IMR-90 (cell line): ENCODE measurements at regions not wholly inside any gene's neighbourhood (a gene's known extent, or its start where the extent isn't known, plus 50 kb on each side); places are given as distances from the start of the nearest gene placed in this dataset.

Experiments
- ATAC-seq: fragments of 200-7000 bp; cut with Tn5 transposase; 2 replicates; pipeline ENCODE4 v1.9.1; 2020; ENCODE audit warnings: low read depth, mild to moderate bottlenecking, moderate library complexity
- BruUV-seq: library from RNA; stranded (reverse); fragments of 400-500 nt; replicated peaks from 2 replicates; lab custom pipeline; 2021; lab: Mats Ljungman, UMichigan
- CTCF ChIA-PET: fragments of 300-600 bp; formaldehyde crosslinking; extraction: SDS; loops from one replicate; lab custom pipeline; 2021; ENCODE audit warnings: antibody characterized with exemption; lab: Yijun Ruan, JAX
- POLR2A ChIA-PET: fragments of 300-600 bp; sonication (Branson Sonifier 250); formaldehyde crosslinking; loops from one replicate; lab custom pipeline; 2022; ENCODE audit warnings: antibody characterized with exemption; ENCODE audit not compliant: unreplicated experiment; lab: Charles Lee
- DNase-seq: peaks from one replicate; pipeline ENCODE4 v3.0.0; 2013
- H2AFZ ChIP-seq: replicated peaks from 2 replicates; pipeline ENCODE3; 2013; ENCODE audit warnings: low read length, mild to moderate bottlenecking; ENCODE audit not compliant: poor library complexity
- H2AK5ac ChIP-seq: 2 replicates; pipeline ENCODE4 v1.6.1; 2013; ENCODE audit warnings: low read depth, low read length, inconsistent platforms
- H2AK9ac ChIP-seq: replicated peaks from 2 replicates; pipeline ENCODE3; 2013; ENCODE audit warnings: mild to moderate bottlenecking, low read depth, low read length, moderate library complexity; ENCODE audit not compliant: poor library complexity
- H2BK120ac ChIP-seq: 2 replicates; pipeline ENCODE4 v1.6.1; 2013; ENCODE audit warnings: low read depth, low read length, inconsistent platforms
- H2BK15ac ChIP-seq: 3 replicates; pipeline ENCODE4 v1.6.1; 2013; ENCODE audit warnings: low read depth, low read length, inconsistent platforms
- H2BK20ac ChIP-seq: 2 replicates; pipeline ENCODE4 v1.6.1; 2013; ENCODE audit warnings: low read depth, mild to moderate bottlenecking, inconsistent platforms, low read length, moderate library complexity
- H2BK5ac ChIP-seq: 2 replicates; pipeline ENCODE4 v1.6.1; 2013; ENCODE audit warnings: mild to moderate bottlenecking, low read depth, low read length, inconsistent platforms; ENCODE audit not compliant: poor library complexity, severe bottlenecking
- H3K14ac ChIP-seq: replicated peaks from 2 replicates; pipeline ENCODE4 v1.6.1; 2013; ENCODE audit warnings: low read depth, low read length, inconsistent platforms
- H3K18ac ChIP-seq: 2 replicates; pipeline ENCODE4 v1.6.1; 2013; ENCODE audit warnings: low read depth, low read length, control low read depth
- H3K23ac ChIP-seq: 2 replicates; pipeline ENCODE4 v1.6.1; 2013; ENCODE audit warnings: low read depth, low read length, inconsistent platforms
- H3K27ac ChIP-seq: 2 replicates; pipeline ENCODE4 v1.5.1; 2013; ENCODE audit warnings: mild to moderate bottlenecking, control low read depth, low read length; ENCODE audit not compliant: insufficient read depth
- H3K27me3 ChIP-seq: 2 replicates; pipeline ENCODE4 v1.6.1; 2013; ENCODE audit warnings: low read length; ENCODE audit not compliant: control insufficient read depth, insufficient read depth
- H3K36me3 ChIP-seq: 2 replicates; pipeline ENCODE4 v1.6.1; 2013; ENCODE audit warnings: low read length, mixed read lengths; ENCODE audit not compliant: control insufficient read depth, insufficient read depth
- H3K4ac ChIP-seq: 2 replicates; pipeline ENCODE4 v1.6.1; 2013; ENCODE audit warnings: low read depth, low read length, inconsistent platforms
- H3K4me1 ChIP-seq: 2 replicates; pipeline ENCODE4 v1.6.1; 2013; ENCODE audit warnings: low read length, mixed read lengths; ENCODE audit not compliant: control insufficient read depth, insufficient read depth
- H3K4me2 ChIP-seq: 2 replicates; pipeline ENCODE4 v1.6.1; 2013; ENCODE audit warnings: low read depth, mild to moderate bottlenecking, control low read depth, low read length, moderate library complexity
- H3K4me3 ChIP-seq: 2 replicates; pipeline ENCODE4 v1.5.1; 2013; ENCODE audit warnings: low read depth, mild to moderate bottlenecking, control low read depth, low read length, moderate library complexity; ENCODE audit not compliant: insufficient read depth
- H3K56ac ChIP-seq: 2 replicates; pipeline ENCODE4 v1.6.1; 2013; ENCODE audit warnings: low read length, inconsistent platforms; ENCODE audit not compliant: insufficient read depth; ENCODE audit errors: extremely low read depth
- H3K79me1 ChIP-seq, 2 experiments: 2 replicates each; pipeline ENCODE4 v1.6.1; 2013; ENCODE audit warnings: low read length in 2 of 2, inconsistent platforms in 1 of 2, low read depth in 1 of 2
- H3K9ac ChIP-seq: 2 replicates; pipeline ENCODE4 v1.6.1; 2013; ENCODE audit warnings: low read depth, low read length, control low read depth
- H3K9me1 ChIP-seq: 2 replicates; pipeline ENCODE4 v1.6.1; 2013; ENCODE audit warnings: low read length, inconsistent platforms; ENCODE audit not compliant: insufficient read depth
- H3K9me3 ChIP-seq: 2 replicates; pipeline ENCODE4 v1.6.1; 2013; ENCODE audit warnings: low read length; ENCODE audit not compliant: control insufficient read depth, insufficient read depth
- H4K20me1 ChIP-seq: 2 replicates; pipeline ENCODE4 v1.6.1; 2013; ENCODE audit warnings: low read length, inconsistent platforms; ENCODE audit not compliant: insufficient read depth
- H4K5ac ChIP-seq: 2 replicates; pipeline ENCODE4 v1.6.1; 2013; ENCODE audit warnings: mild to moderate bottlenecking, low read depth, low read length, control low read depth
- H4K8ac ChIP-seq, 2 experiments: 2 replicates each; pipeline ENCODE4 v1.6.1; 2013; ENCODE audit warnings: low read depth in 2 of 2, low read length in 2 of 2, control low read depth in 1 of 2, inconsistent platforms in 1 of 2
- H4K91ac ChIP-seq: 2 replicates; pipeline ENCODE4 v1.6.1; 2013; ENCODE audit warnings: low read depth, low read length, inconsistent platforms; ENCODE audit not compliant: insufficient read depth
- POLR2A ChIP-seq: IDR thresholded peaks from 2 replicates; pipeline ENCODE4 v1.6.1; 2012; ENCODE audit warnings: mild to moderate bottlenecking, low read depth, low read length
- RAD21 ChIP-seq: IDR thresholded peaks from 2 replicates; pipeline ENCODE4 v1.6.1; 2012; ENCODE audit warnings: low read length, improper control_type of control experiment
- SMC3 ChIP-seq: fragments of 150-350 bp; IDR thresholded peaks from 2 replicates; pipeline ENCODE4 v1.6.1; 2016; ENCODE audit warnings: low read depth, mild to moderate bottlenecking, antibody characterized with exemption, low read length, moderate library complexity
- WGBS, 2 experiments: methylation state at CpG; one replicate each; pipeline versions ENCODE4 v1.1.5 to v1.1.7; 2013; ENCODE audit warnings: missing lambda C conversion rate in 2 of 2; ENCODE audit not compliant: insufficient read length in 1 of 2; ENCODE audit errors: extremely low coverage in 2 of 2; 5-methylcytosine and 5-hydroxymethylcytosine counted together
- dilution Hi-C: fragments of 300-500 bp; cut with HindIII; formaldehyde crosslinking; loops from one replicate; pipeline ENCODE4 v1.14.3; 2018; ENCODE audit warnings: low sequenced_read_pairs; ENCODE audit not compliant: unreplicated experiment
- in situ Hi-C: fragments of 300-500 bp; cut with MboI; formaldehyde crosslinking; loops from 3 replicates; pipeline ENCODE4 v1.14.3; 2019; ENCODE audit warnings: low sequenced_read_pairs, inconsistent platforms, mixed read lengths
- intact Hi-C: fragments of 100-400 bp; cut with micrococcal nuclease; formaldehyde crosslinking; loops from 2 replicates; pipeline ENCODE4 v1.10.0; 2022

DNA sequence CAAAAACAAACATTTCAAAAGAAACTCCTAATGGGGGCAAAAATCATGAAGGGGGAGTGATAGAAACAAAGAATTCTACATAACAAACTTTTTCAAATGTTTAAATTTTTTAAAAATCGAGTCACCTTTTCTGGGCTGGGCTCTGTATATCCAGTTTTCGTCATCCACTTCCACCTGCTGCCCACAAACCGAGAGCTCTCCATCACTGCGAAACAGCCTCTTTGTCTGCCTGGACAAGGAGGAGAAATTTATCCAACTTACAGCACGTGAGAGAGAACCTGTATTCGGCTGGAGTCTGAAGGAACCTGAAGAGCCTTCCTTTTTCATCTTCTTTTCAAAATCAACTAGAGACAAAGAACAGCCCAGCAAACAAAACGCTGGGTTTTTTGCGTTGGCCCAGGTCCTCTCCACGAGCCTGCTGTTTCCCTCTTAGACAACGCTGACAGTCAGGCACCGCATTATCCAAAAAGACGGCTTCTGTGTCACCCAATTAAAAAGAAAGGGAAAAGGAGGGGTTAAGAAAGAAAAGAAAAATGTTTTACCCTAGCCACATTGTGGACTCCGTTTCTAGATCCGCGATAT is 72.4 kb upstream of the NHSL1 start (continued):
- TF ChIP-seq SMC3: no peak

DNA sequence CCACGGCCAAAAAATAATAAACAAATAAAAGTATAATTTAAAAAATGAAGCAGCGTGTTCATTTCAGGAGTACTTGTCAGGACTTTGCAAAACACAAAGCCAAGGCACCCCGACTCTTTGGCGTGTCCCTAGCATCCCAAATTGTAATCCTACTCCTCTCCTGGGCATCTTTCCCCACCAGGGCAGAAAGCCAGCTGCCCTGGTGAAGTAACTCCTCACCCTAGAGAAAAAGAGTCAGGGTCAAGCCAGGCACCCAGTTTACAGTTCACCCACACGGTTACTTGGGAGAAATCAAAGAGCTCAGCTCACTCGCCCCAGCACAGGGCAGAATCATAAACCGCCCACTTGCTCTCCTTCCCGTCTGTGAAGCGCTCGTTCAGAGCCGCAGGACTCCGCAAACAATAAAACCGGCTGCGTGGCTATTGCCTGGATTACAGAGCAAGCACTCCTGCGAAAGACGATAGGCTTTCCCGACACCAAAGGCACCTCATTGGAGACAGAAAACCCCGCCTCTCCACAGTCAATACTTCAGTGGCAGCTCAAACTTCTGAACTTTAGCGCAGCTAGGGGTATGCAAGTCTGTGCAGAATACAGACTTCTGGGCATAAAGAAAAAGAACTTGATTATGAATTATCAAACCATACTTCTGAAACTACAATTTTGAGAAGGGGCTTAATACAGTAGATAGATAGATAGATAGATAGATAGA is 73.0 kb upstream of the NHSL1 start:
- DNase-seq (peak; percentile 91), ATAC-seq (peak; percentile 91)
- Histone ChIP-seq H2AK5ac (no peak overlapping the region), H3K79me1 (peaks cover 30 to 45% of the 10 kb centered on the region in 2 experiments), H3K18ac (peak overlapping the region; percentile 31), H3K14ac (peak overlapping the region; percentile 72; the same call in 1 of the 2 replicates), H3K27ac (peak overlapping the region; percentile 52), H4K5ac (peak overlapping the region; percentile 11; the same call in 1 of the 2 replicates), H3K4me2 (peak overlapping the region; percentile 93), H2BK5ac (no peak overlapping the region), H3K9ac (peak overlapping the region; percentile 68), H3K4me1 (peaks cover 3% of the 10 kb centered on the region), H3K56ac (peak overlapping the region; percentile 62; the same call in 1 of the 2 replicates), H2BK20ac (peak overlapping the region; percentile 21; the same call in 1 of the 2 replicates), H3K4ac (peak overlapping the region; percentile 72), H3K36me3 (no peaks in the 10 kb centered on the region), H2BK15ac (peak overlapping the region; percentile 18; the same call in 1 of the 3 replicates), H3K4me3 (peak overlapping the region; percentile 53), H2AFZ (peak overlapping the region; percentile 85), H3K9me3 (no peaks in the 10 kb centered on the region), H3K9me1 (no peaks in the 10 kb centered on the region; the same call in 1 of the 2 replicates), H4K20me1 (no peaks in the 10 kb centered on the region), H3K23ac (peak overlapping the region; percentile 75), H2BK120ac (peak overlapping the region; percentile 54), H3K27me3 (no peaks in the 10 kb centered on the region), H4K91ac (peak overlapping the region; percentile 53; the same call in 1 of the 2 replicates), H2AK9ac (peak overlapping the region; percentile 26), H4K8ac (peak overlapping the region; percentile 32 to 33; a peak in 2 of 4 replicates)
- dilution Hi-C loops (no loop called here), in situ Hi-C loops (no loop called here), intact Hi-C loops (loop anchor here (1.0 kb wide), 1 partner anchor 31 kb away; no protein-coding TSS in a partner anchor)
- POLR2A ChIA-PET: no interaction called here
- TF ChIP-seq POLR2A (peak; percentile 33; the same call in 1 of the 2 replicates), RAD21 (no peak)
- CTCF ChIA-PET: interaction anchor here (0.6 to 1.2 kb wide), 2 partner anchors 32 to 615 kb away, joined by 3 to 4 read pairs; no protein-coding TSS in a partner anchor
- WGBS, 2 experiments: 4% methylated on average over 11 of the region's 19 CpGs; no CpG with 5 or more reads in 1 of the 2 experiments
- TSS peak; percentile 33 for BruUV-seq
